AG09309 (cell line): ENCODE measurements at regions not wholly inside any gene's neighbourhood (a gene's known extent, or its start where the extent isn't known, plus 50 kb on each side); places are given as distances from the start of the nearest gene placed in this dataset.

Source experiments
- DNase-seq: peaks from one replicate; pipeline ENCODE4 v3.0.0-alpha.2; 2010; ENCODE audit warnings: low read depth
- H3K4me3 ChIP-seq: 2 replicates; pipeline ENCODE4 v1.5.1; 2011; ENCODE audit warnings: mild to moderate bottlenecking, low read depth, low read length, moderate library complexity; ENCODE audit not compliant: control insufficient read depth
- CTCF ChIP-seq: IDR thresholded peaks from 2 replicates; pipeline ENCODE4 v1.5.1; 2011; ENCODE audit warnings: mild to moderate bottlenecking, low read depth, low read length, inconsistent platforms; ENCODE audit not compliant: insufficient read depth, control insufficient read depth; ENCODE audit errors: missing control alignments

DNA sequence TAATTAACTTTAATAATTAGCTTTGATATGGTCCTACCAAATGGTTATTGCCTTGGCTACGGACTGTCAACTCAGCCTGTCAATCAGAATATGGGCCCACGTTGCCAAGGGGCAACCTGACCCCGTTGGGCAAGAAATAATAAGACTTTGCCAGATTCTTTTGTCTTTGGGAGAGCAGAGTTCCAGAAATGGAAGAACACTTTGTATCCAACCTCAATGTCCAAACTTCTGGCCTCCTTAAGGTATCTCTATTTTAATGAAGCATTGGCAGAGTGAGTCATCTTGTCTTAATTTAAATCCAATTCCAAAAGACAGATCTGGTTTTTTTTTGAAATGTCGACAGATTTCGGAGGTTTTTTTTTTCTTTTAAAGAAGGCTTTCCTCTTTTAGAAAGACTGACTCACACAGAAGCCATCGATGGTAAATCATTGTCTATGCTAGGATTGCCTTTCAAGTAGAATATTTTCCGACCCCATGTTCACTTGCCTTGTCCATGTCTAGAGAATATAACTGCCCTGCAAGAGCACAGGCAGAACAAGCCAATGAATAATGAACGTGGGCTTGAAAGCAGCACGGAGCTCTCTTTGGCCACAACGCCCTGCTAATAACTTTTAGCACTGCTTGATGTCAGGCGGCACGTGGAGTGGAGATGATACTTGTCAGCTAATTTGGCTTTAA is 190.3 kb upstream of the GATB start:
- no peak for DNase-seq
- no peak overlapping the region for H3K4me3 ChIP-seq
- TF ChIP-seq CTCF = no peak

DNA sequence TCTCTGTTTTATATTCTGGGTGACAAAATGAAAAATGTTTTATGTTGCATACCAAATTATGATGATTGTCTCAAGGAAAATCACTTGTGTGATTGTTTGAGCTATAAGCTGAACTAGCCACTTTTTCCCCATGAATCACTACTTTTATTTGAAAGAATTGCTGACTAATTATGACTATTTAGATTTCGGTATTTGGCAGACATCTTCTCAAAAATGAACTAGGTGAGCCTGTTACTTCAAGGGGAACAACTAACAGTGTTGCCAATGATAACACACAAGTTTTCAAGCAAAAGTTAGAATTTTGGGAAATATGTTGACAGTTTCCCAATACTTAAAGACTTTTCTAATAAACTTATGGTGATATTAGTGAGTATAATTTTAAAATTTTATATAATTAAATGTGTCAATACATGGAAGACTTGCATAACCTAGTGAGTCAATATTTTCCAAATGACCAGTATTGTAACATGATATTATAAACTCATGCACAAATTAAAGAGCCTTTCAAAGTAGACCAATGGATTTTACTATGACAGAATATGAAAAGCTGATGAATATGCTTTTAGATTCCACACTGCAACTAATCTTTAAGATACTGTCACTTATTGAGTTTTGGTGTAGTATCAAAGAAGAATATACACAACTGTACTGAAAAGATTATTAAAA is 187.7 kb upstream of the GATB start:
- no peak for TF ChIP-seq CTCF
- DNase-seq = peak; percentile 57
- no peak overlapping the region for H3K4me3 ChIP-seq

DNA sequence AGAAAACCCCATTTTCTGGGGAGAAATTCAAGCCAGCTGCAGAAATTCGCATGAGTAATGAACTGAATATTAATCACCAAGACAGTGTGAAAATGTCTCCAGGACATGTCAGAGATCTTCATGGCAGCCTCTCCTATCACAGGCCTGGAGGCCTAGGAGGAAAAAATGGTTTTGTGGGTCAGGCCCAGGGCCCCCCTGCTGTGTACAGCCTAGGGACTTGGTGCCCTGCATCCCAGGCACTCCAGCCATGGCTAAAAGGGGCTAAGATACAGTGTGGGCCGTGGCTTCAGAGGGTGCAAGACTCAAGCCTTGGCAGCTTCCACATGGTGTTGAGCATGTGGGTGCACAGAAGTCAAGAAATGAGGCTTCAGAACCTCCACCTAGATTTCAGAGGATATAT is 185.9 kb upstream of the GATB start:
- no peak overlapping the region for H3K4me3 ChIP-seq
- TF ChIP-seq CTCF = no peak
- DNase-seq = no peak

GRCh38 chr4:151942971-151943370 is 182.2 kb upstream of the GATB start:
- no peak for DNase-seq
- TF ChIP-seq CTCF = no peak

DNA sequence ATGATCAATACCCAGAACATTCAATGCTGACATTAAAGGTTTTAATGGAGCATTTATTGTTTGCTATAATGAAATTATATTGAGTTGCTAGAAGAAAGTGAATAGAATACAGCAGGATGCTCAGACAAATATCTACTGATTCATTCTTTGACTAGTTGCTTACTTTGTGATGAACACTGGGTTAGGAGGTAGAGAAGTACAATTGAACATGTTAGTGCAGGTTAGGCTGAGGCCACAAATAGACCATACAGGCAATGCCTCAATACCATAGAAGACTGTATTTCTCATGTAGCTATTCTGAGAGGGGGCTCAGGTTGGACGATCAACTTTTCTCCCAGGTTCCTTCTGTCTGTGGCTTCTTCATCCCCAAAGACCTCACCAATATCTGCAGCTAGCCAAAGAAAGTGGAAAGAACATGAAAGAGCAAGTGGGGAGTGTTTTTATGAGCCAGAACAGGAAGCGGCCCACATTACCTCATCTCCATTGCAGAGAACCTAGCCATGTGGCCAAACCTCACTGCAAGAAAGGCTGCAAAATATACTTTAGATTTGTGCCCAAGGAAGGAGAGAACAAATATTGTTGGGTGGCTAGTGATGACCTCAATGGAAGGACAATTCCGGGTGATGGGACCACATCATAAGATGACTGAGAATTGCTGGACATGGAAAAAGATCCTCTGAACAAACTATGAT is 180.3 kb upstream of the GATB start:
- DNase-seq = no peak
- H3K4me3 ChIP-seq = no peak overlapping the region
- TF ChIP-seq CTCF = no peak

More at GRCh38 chr4:151942971-151943370, 182.2 kb upstream of the GATB start:
- no peak overlapping the region for H3K4me3 ChIP-seq

- no peak for TF ChIP-seq CTCF
- no peak overlapping the region for H3K4me3 ChIP-seq
- no peak for DNase-seq
Observed at GRCh38 chr4:151940291-151940690, 179.5 kb upstream of the GATB start.
